Osteoblast (primary cell): ENCODE measurements at regions not wholly inside any gene's neighbourhood (a gene's known extent, or its start where the extent isn't known, plus 50 kb on each side); places are given as distances from the start of the nearest gene placed in this dataset.
"Not testable (repeated sequence)": the region's sequence is repeated elsewhere in the genome, so short reads cannot be mapped to it uniquely, and the experiment has no call there.

Experiments
- DNase-seq: peaks from one replicate; pipeline ENCODE4 v3.0.0; 2011; ENCODE audit warnings: low spot score, mixed read lengths; ENCODE audit not compliant: insufficient read length; ENCODE audit errors: missing footprints
- H2AFZ ChIP-seq: 2 replicates; pipeline ENCODE4 v1.6.0; 2011; ENCODE audit warnings: mild to moderate bottlenecking, low read length
- H3K27ac ChIP-seq: 2 replicates; pipeline ENCODE4 v1.5.1; 2011; ENCODE audit warnings: mild to moderate bottlenecking, low read depth, low read length, moderate library complexity
- H3K27me3 ChIP-seq: 2 replicates; pipeline ENCODE4 v1.6.0; 2012; ENCODE audit warnings: mild to moderate bottlenecking, control low read depth, inconsistent platforms, low read length, moderate library complexity; ENCODE audit not compliant: insufficient read depth
- H3K36me3 ChIP-seq: 2 replicates; pipeline ENCODE4 v1.5.1; 2011; ENCODE audit warnings: mild to moderate bottlenecking, low read length, control low read depth, moderate library complexity; ENCODE audit not compliant: insufficient read depth
- H3K4me1 ChIP-seq: 2 replicates; pipeline ENCODE4 v1.5.1; 2011; ENCODE audit warnings: mild to moderate bottlenecking, low read length, control low read depth, moderate library complexity; ENCODE audit not compliant: insufficient read depth
- H3K4me2 ChIP-seq: 2 replicates; pipeline ENCODE4 v1.6.0; 2011; ENCODE audit warnings: mild to moderate bottlenecking, low read length; ENCODE audit not compliant: insufficient read depth
- H3K4me3 ChIP-seq: fragments of 200-600 bp; sonication (generic); 3 replicates; pipeline ENCODE4 v1.5.1; 2012; ENCODE audit warnings: mild to moderate bottlenecking, low read length, inconsistent platforms; ENCODE audit not compliant: insufficient read depth
- H3K79me2 ChIP-seq: 2 replicates; pipeline ENCODE4 v1.6.0; 2012; ENCODE audit warnings: mild to moderate bottlenecking, low read length, control low read depth, inconsistent platforms; ENCODE audit not compliant: insufficient read depth
- H3K9me3 ChIP-seq: 2 replicates; pipeline ENCODE4 v1.5.1; 2011; ENCODE audit warnings: low read depth, low read length, control low read depth
- H4K20me1 ChIP-seq: 2 replicates; pipeline ENCODE4 v1.6.0; 2012; ENCODE audit warnings: mild to moderate bottlenecking, low read length, control low read depth; ENCODE audit not compliant: insufficient read depth
- TF ChIP-seq, protein P1 (sequence below): IDR thresholded peaks from 2 replicates; pipeline ENCODE4 v1.5.1; 2011; ENCODE audit warnings: mild to moderate bottlenecking, low read depth, low read length, moderate library complexity; ENCODE audit errors: extremely low read depth

DNA sequence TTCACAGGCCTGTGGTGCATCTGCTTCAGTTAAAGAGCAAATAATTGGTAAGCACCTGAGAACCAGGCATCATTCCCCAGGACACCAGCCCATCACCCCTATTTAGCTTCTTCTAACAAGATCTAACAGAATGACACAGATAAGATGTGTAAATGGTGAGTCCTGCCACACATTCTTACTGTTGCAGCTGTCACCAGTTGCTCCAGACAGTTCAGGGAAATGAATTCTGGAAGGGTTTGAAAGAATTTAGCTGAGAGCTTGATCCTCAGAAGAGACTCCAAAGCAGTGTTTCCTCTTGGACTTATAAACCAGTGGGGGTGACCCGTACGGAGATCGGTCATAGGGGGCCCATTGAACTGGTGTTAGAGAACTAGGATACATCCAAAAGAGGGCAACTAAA, 238.0 kb downstream of the MEX3B start:
- Histone ChIP-seq H3K4me2 (no peak overlapping the region), H3K27me3 (no peaks in the 10 kb centered on the region), H2AFZ (no peak overlapping the region), H3K4me3 (no peak overlapping the region), H3K27ac (no peak overlapping the region), H3K36me3 (no peaks in the 10 kb centered on the region), H3K9me3 (no peaks in the 10 kb centered on the region), H3K4me1 (no peaks in the 10 kb centered on the region), H3K79me2 (no peaks in the 10 kb centered on the region), H4K20me1 (no peaks in the 10 kb centered on the region)
- TF ChIP-seq, protein P1, sequence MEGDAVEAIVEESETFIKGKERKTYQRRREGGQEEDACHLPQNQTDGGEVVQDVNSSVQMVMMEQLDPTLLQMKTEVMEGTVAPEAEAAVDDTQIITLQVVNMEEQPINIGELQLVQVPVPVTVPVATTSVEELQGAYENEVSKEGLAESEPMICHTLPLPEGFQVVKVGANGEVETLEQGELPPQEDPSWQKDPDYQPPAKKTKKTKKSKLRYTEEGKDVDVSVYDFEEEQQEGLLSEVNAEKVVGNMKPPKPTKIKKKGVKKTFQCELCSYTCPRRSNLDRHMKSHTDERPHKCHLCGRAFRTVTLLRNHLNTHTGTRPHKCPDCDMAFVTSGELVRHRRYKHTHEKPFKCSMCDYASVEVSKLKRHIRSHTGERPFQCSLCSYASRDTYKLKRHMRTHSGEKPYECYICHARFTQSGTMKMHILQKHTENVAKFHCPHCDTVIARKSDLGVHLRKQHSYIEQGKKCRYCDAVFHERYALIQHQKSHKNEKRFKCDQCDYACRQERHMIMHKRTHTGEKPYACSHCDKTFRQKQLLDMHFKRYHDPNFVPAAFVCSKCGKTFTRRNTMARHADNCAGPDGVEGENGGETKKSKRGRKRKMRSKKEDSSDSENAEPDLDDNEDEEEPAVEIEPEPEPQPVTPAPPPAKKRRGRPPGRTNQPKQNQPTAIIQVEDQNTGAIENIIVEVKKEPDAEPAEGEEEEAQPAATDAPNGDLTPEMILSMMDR: no peak
- DNase-seq: no peak

DNA sequence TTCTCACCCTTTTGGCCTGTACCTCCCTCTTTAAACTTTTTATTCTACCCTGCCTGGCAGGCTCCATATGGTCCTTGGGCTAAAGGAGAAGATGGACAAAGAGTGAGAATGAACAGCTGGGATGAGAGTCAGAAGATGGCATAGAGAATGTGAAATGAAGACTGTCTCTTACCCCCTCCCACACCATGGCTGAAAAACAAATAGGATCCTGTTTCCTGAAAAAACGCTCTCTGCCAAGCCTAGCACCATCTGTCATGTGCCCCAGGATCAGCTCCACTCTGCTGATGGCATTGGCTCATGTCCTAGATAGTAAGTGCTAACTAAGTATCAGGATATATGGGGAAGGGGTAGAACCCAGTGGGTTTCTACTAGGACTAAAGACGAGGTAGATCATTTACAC, 238.6 kb downstream of the MEX3B start:
- no peak overlapping the region for H3K27ac ChIP-seq

DNA sequence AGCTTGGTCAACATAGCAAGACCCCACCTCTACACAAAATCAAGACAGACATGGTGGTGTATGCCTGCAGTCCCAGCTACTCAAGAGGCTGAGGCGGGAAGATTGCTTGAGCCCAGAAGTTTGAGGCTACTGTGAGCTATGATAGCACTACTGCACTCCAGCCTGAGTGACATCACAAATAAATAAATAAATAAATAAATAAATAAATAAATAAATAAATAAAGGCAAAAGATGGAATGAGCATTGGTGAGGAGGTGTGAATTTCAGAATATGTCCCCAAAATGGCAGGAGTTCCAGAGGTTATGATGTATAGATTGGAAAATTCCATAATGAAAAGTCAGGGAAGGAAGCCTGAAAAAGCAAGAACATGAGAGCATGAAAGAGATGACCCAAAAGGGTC, 249.9 kb downstream of the MEX3B start:
- Histone ChIP-seq H3K4me3 (no peak overlapping the region), H3K4me1 (no peaks in the 10 kb centered on the region), H3K27me3 (no peaks in the 10 kb centered on the region), H3K79me2 (no peaks in the 10 kb centered on the region), H3K27ac (no peak overlapping the region), H3K9me3 (no peaks in the 10 kb centered on the region), H3K4me2 (no peak overlapping the region), H2AFZ (no peak overlapping the region), H3K36me3 (no peaks in the 10 kb centered on the region), H4K20me1 (no peaks in the 10 kb centered on the region)
- DNase-seq: no peak
- TF ChIP-seq, protein P1: no peak

More for the DNA sequence above, 238.6 kb downstream of the MEX3B start:
- no peaks in the 10 kb centered on the region for H4K20me1 ChIP-seq
- TF ChIP-seq, protein P1: no peak
- H3K4me1 ChIP-seq: no peaks in the 10 kb centered on the region
- H2AFZ ChIP-seq: no peak overlapping the region
- H3K36me3 ChIP-seq: no peaks in the 10 kb centered on the region
- no peak overlapping the region for H3K4me3 ChIP-seq
- no peak for DNase-seq
- H3K79me2 ChIP-seq: no peaks in the 10 kb centered on the region
- no peaks in the 10 kb centered on the region for H3K27me3 ChIP-seq
- no peaks in the 10 kb centered on the region for H3K9me3 ChIP-seq
- H3K4me2 ChIP-seq: no peak overlapping the region

DNA sequence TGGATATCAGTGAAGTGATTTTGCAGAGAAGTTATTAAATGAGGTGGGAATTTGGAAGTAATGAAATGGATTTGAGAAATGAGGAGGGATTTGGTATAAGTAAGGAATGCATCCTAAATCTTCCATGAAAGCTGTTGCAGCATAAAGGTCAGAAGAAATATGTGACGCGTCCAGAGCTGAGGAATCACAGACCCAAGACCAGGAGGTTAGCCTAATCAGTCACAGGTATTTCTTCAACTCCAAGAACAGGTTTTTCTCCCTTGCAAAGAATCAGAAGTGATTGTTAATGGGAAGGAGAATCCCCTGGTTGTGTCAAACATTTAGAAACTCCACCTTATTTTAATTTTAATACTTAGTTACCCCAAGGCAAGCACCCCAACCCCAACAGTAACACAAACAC, 253.2 kb downstream of the MEX3B start:
- no peaks in the 10 kb centered on the region for H3K4me1 ChIP-seq
- DNase-seq: no peak
- H3K4me3 ChIP-seq: no peak overlapping the region
- TF ChIP-seq, protein P1: no peak
- H3K79me2 ChIP-seq: no peaks in the 10 kb centered on the region
- no peak overlapping the region for H2AFZ ChIP-seq
- H3K27ac ChIP-seq: no peak overlapping the region
- no peaks in the 10 kb centered on the region for H3K9me3 ChIP-seq
- H4K20me1 ChIP-seq: no peaks in the 10 kb centered on the region
- H3K36me3 ChIP-seq: no peaks in the 10 kb centered on the region
- H3K27me3 ChIP-seq: no peaks in the 10 kb centered on the region
- no peak overlapping the region for H3K4me2 ChIP-seq

DNA sequence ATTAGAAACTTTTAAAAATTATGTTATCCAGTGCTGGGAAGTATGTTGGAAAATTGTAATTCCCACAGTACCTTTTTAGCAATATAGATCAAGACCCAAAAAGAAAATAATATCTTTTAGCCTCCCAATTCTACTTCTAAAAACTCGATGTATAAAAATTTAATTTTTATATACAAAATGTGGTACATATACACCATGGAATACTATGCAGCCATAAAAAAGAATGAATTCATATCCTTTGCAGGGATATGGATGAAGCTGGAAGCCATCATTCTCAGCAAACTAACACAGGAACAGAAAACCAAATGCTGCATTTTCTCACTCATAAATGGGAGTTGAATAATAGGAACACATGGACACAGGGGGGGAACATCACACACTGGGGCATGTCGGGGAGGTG, 254.5 kb downstream of the MEX3B start:
- H3K27ac ChIP-seq, H3K79me2 ChIP-seq, H3K4me2 ChIP-seq, H4K20me1 ChIP-seq, H3K27me3 ChIP-seq, DNase-seq, H3K4me1 ChIP-seq, H3K4me3 ChIP-seq, H3K9me3 ChIP-seq, H2AFZ ChIP-seq, H3K36me3 ChIP-seq: not testable (repeated sequence)
